ENCODE measurements at regions not wholly inside any gene's neighbourhood (a gene's known extent, or its start where the extent isn't known, plus 50 kb on each side); places are given as distances from the start of the nearest gene placed in this dataset.

GRCh38 chr3:137347132-137347531 is 389.3 kb downstream of the IL20RB start:
- Histone ChIP-seq H2AK9ac (replicated peaks; ENCODE audit: low read depth, low read length, poor library complexity) (no peak overlapping the region), H3K23ac (ENCODE audit: low read depth, low read length) (no peak overlapping the region), H4K8ac (ENCODE audit: low read depth in 2 of 2, low read length in 2 of 2) (no peak overlapping the region), H4K5ac (ENCODE audit: low read depth, low read length) (no peak overlapping the region), H2BK15ac (ENCODE audit: low read depth, low read length) (no peak overlapping the region), H4K91ac (ENCODE audit: insufficient read depth, low read depth, low read length) (no peak overlapping the region), H3K4me3 (ENCODE audit: insufficient read depth, low read depth, low read length) (no peak overlapping the region), H2BK5ac (ENCODE audit: low read depth, low read length, poor library complexity, severe bottlenecking) (no peak overlapping the region), H3K9me3 (ENCODE audit: control insufficient read depth, insufficient read depth, low read length) (peaks cover 21% of the 10 kb centered on the region), H3K4me1 (ENCODE audit: control insufficient read depth, insufficient read depth, low read length) (no peaks in the 10 kb centered on the region), H3K79me1 (ENCODE audit: low read depth in 1 of 2, low read length in 2 of 2) (no peaks in the 10 kb centered on the region), H3K4me2 (ENCODE audit: low read depth, low read length) (no peak overlapping the region), H3K56ac (ENCODE audit: extremely low read depth, insufficient read depth, low read length) (no peak overlapping the region), H3K36me3 (ENCODE audit: control insufficient read depth, insufficient read depth, low read length) (no peaks in the 10 kb centered on the region), H2AFZ (replicated peaks; ENCODE audit: low read length, poor library complexity) (no peak overlapping the region), H3K9ac (ENCODE audit: low read depth, low read length) (no peak overlapping the region), H2BK20ac (ENCODE audit: low read depth, low read length) (no peak overlapping the region), H3K18ac (ENCODE audit: low read depth, low read length) (no peak overlapping the region), H3K9me1 (ENCODE audit: insufficient read depth, low read length) (no peaks in the 10 kb centered on the region), H3K27ac (ENCODE audit: insufficient read depth, low read length) (no peak overlapping the region), H3K27me3 (ENCODE audit: control insufficient read depth, insufficient read depth, low read length) (no peaks in the 10 kb centered on the region), H3K4ac (ENCODE audit: low read depth, low read length) (no peak overlapping the region), H2BK120ac (ENCODE audit: low read depth, low read length) (no peak overlapping the region), H3K14ac (replicated peaks; ENCODE audit: low read depth, low read length) (no peak overlapping the region), H2AK5ac (ENCODE audit: low read depth, low read length) (no peak overlapping the region), H4K20me1 (ENCODE audit: insufficient read depth, low read length) (no peaks in the 10 kb centered on the region)
- dilution Hi-C loops (cut with HindIII; ENCODE audit: low sequenced_read_pairs, unreplicated experiment): no loop called here
- no peak for DNase-seq
- ChIA-PET POLR2A (ENCODE audit: unreplicated experiment) (no interaction called here), CTCF (no interaction called here)
- no TSS peak for BruUV-seq (replicated peaks)
- 57% methylated on average over 1 of the region's 2 CpGs; no CpG with 5 or more reads in 1 of the 2 experiments for WGBS, 2 experiments (ENCODE audit: extremely low coverage in 2 of 2, insufficient read length in 1 of 2)
- intact Hi-C loops (cut with micrococcal nuclease): no loop called here
- no peak for ATAC-seq (ENCODE audit: low read depth)
- TF ChIP-seq, protein P1, sequence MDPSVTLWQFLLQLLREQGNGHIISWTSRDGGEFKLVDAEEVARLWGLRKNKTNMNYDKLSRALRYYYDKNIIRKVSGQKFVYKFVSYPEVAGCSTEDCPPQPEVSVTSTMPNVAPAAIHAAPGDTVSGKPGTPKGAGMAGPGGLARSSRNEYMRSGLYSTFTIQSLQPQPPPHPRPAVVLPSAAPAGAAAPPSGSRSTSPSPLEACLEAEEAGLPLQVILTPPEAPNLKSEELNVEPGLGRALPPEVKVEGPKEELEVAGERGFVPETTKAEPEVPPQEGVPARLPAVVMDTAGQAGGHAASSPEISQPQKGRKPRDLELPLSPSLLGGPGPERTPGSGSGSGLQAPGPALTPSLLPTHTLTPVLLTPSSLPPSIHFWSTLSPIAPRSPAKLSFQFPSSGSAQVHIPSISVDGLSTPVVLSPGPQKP (IDR thresholded peaks at IDR 0.05; ENCODE audit: borderline replicate concordance, low read depth, low read length): no peak
- TF ChIP-seq CHD1 (IDR thresholded peaks at IDR 0.05; ENCODE audit: low read depth, low read length) (no peak), SMC3 (IDR thresholded peaks at IDR 0.05; ENCODE audit: low read depth, low read length) (no peak), BHLHE40 (IDR thresholded peaks at IDR 0.05; ENCODE audit: low read depth, low read length) (no peak), USF2 (IDR thresholded peaks at IDR 0.05; ENCODE audit: low read depth, low read length) (no peak), MXI1 (IDR thresholded peaks at IDR 0.05; ENCODE audit: borderline replicate concordance, low read depth, low read length) (no peak), MAFK (IDR thresholded peaks at IDR 0.05; ENCODE audit: low read depth, low read length) (no peak), RAD21 (IDR thresholded peaks at IDR 0.05; ENCODE audit: low read length) (no peak), POLR2A (IDR thresholded peaks at IDR 0.05; ENCODE audit: low read depth, low read length) (no peak), NFE2L2 (IDR thresholded peaks at IDR 0.05; ENCODE audit: low read depth, low read length) (no peak), RCOR1 (IDR thresholded peaks at IDR 0.05; ENCODE audit: insufficient replicate concordance, low read length) (no peak), CEBPB (IDR thresholded peaks at IDR 0.05; ENCODE audit: low read depth, low read length) (no peak), MAZ (IDR thresholded peaks at IDR 0.05; ENCODE audit: borderline replicate concordance, low read depth, low read length) (no peak), RFX5 (IDR thresholded peaks at IDR 0.05; ENCODE audit: low read depth, low read length) (no peak), FOS (IDR thresholded peaks at IDR 0.05; ENCODE audit: low read depth, low read length) (no peak)
- TF ChIP-seq, protein P2, sequence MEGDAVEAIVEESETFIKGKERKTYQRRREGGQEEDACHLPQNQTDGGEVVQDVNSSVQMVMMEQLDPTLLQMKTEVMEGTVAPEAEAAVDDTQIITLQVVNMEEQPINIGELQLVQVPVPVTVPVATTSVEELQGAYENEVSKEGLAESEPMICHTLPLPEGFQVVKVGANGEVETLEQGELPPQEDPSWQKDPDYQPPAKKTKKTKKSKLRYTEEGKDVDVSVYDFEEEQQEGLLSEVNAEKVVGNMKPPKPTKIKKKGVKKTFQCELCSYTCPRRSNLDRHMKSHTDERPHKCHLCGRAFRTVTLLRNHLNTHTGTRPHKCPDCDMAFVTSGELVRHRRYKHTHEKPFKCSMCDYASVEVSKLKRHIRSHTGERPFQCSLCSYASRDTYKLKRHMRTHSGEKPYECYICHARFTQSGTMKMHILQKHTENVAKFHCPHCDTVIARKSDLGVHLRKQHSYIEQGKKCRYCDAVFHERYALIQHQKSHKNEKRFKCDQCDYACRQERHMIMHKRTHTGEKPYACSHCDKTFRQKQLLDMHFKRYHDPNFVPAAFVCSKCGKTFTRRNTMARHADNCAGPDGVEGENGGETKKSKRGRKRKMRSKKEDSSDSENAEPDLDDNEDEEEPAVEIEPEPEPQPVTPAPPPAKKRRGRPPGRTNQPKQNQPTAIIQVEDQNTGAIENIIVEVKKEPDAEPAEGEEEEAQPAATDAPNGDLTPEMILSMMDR (conservative IDR thresholded peaks at IDR 0.05; ENCODE audit: low read depth, low read length): no peak
- in situ Hi-C loops (cut with MboI; ENCODE audit: low sequenced_read_pairs): no loop called here
